ENCODE measurements at regions not wholly inside any gene's neighbourhood (a gene's known extent, or its start where the extent isn't known, plus 50 kb on each side); places are given as distances from the start of the nearest gene placed in this dataset.

DNA sequence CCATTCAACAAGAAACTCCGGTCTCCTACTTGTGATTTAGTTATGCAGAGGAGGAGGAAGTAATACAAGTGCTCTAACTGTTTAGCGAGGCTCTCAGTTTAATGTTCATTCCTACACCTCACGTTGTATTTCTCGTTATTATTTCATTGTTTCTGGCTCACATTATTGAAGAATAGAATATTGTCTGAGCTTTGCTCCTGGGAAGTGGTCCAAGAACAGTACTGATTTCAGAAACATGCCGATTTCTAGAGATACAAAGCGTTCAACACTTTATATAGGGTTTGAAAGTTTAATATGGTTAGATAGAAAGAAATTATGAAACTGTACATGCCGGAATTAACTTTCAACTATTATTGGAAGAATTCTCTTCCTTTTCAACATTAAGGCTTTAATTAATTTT lies 1145.5 kb downstream of the TBL1XR1 start:
- Histone ChIP-seq H3K27ac (replicated peaks) (no peak overlapping the region), H3K4me3 (replicated peaks; ENCODE audit: insufficient read depth, low read length) (no peak overlapping the region), H3K27me3 (ENCODE audit: insufficient read depth, poor library complexity, severe bottlenecking) (no peaks in the 10 kb centered on the region)
- TF ChIP-seq SPI1 (IDR thresholded peaks at IDR 0.05; ENCODE audit: borderline replicate concordance, low read depth) (no peak), POLR2AphosphoS5 (IDR thresholded peaks at IDR 0.05; ENCODE audit: low read depth) (no peak), GABPA (IDR thresholded peaks at IDR 0.05; ENCODE audit: low read depth) (no peak)
- no peak for DNase-seq (ENCODE audit: low read depth in 1 of 2, low spot score in 1 of 2)

DNA sequence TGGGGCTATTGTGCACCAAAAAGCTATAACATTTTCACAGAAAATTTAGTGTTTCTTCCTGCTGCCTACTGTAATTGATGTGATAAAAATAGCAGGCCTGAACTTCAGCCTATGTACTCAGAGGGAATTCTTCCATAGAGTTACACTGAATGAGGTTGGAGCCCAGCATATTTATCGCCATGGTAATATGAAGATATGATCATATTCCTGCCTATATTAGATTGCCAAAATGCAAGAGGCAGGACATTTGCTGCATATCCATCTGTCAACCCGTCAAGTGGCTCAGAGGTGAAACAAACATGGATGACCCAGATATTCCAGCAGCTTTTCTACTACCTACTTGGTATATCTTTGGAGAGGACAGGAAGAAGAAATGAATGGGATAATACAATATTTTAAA lies 1150.6 kb downstream of the TBL1XR1 start:
- TF ChIP-seq POLR2AphosphoS5 (IDR thresholded peaks at IDR 0.05; ENCODE audit: low read depth) (no peak), GABPA (IDR thresholded peaks at IDR 0.05; ENCODE audit: low read depth) (no peak), CTCF (IDR thresholded peaks at IDR 0.05; ENCODE audit: insufficient read depth, low read length) (no peak), SPI1 (IDR thresholded peaks at IDR 0.05; ENCODE audit: borderline replicate concordance, low read depth) (no peak)
- TF ChIP-seq, protein P1, sequence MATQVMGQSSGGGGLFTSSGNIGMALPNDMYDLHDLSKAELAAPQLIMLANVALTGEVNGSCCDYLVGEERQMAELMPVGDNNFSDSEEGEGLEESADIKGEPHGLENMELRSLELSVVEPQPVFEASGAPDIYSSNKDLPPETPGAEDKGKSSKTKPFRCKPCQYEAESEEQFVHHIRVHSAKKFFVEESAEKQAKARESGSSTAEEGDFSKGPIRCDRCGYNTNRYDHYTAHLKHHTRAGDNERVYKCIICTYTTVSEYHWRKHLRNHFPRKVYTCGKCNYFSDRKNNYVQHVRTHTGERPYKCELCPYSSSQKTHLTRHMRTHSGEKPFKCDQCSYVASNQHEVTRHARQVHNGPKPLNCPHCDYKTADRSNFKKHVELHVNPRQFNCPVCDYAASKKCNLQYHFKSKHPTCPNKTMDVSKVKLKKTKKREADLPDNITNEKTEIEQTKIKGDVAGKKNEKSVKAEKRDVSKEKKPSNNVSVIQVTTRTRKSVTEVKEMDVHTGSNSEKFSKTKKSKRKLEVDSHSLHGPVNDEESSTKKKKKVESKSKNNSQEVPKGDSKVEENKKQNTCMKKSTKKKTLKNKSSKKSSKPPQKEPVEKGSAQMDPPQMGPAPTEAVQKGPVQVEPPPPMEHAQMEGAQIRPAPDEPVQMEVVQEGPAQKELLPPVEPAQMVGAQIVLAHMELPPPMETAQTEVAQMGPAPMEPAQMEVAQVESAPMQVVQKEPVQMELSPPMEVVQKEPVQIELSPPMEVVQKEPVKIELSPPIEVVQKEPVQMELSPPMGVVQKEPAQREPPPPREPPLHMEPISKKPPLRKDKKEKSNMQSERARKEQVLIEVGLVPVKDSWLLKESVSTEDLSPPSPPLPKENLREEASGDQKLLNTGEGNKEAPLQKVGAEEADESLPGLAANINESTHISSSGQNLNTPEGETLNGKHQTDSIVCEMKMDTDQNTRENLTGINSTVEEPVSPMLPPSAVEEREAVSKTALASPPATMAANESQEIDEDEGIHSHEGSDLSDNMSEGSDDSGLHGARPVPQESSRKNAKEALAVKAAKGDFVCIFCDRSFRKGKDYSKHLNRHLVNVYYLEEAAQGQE (IDR thresholded peaks at IDR 0.05; ENCODE audit: insufficient replicate concordance, low read depth): no peak
- H3K27me3 ChIP-seq (ENCODE audit: insufficient read depth, poor library complexity, severe bottlenecking): no peaks in the 10 kb centered on the region
- no peak overlapping the region for H3K27ac ChIP-seq (replicated peaks)
- H3K4me3 ChIP-seq (replicated peaks; ENCODE audit: insufficient read depth, low read length): no peak overlapping the region
- DNase-seq (ENCODE audit: low read depth in 1 of 2, low spot score in 1 of 2): no peak

DNA sequence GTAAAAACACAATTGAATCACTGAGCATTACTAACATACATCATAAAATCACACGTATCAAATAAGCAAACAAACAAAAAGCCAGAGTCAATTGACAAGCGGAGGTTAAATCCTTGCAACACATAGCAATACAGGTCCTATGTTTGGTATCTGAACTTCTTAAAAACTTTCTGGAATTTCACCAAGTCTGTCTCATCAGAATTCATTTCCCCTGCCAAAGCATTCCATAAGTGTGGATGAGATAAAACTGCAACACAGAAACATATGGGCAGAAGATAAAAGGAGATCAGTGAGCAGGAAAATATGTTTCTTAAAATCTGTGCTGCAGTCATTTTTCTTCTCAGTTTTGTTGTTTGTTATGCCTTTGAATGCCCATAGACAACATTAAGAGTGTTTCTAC lies 1155.5 kb downstream of the TBL1XR1 start:
- Histone ChIP-seq H3K4me3 (replicated peaks; ENCODE audit: insufficient read depth, low read length) (no peak overlapping the region), H3K27ac (replicated peaks) (no peak overlapping the region)

More for the DNA sequence above, 1155.5 kb downstream of the TBL1XR1 start:
- DNase-seq (ENCODE audit: low read depth in 1 of 2, low spot score in 1 of 2): no peak
- H3K27me3 ChIP-seq (ENCODE audit: insufficient read depth, poor library complexity, severe bottlenecking): no peaks in the 10 kb centered on the region
- TF ChIP-seq, protein P1 (IDR thresholded peaks at IDR 0.05; ENCODE audit: insufficient replicate concordance, low read depth): no peak
- TF ChIP-seq POLR2AphosphoS5 (IDR thresholded peaks at IDR 0.05; ENCODE audit: low read depth) (no peak), SPI1 (IDR thresholded peaks at IDR 0.05; ENCODE audit: borderline replicate concordance, low read depth) (no peak), CTCF (IDR thresholded peaks at IDR 0.05; ENCODE audit: insufficient read depth, low read length) (no peak), GABPA (IDR thresholded peaks at IDR 0.05; ENCODE audit: low read depth) (no peak)
